HG03039 (cell line): ENCODE measurements at regions not wholly inside any gene's neighbourhood (a gene's known extent, or its start where the extent isn't known, plus 50 kb on each side); places are given as distances from the start of the nearest gene placed in this dataset.

Experiments
- ATAC-seq: cut with Tn5 transposase; IDR thresholded peaks from one replicate; pipeline ENCODE4 v1.9.1; 2021; ENCODE audit warnings: mild to moderate bottlenecking, moderate library complexity; ENCODE audit not compliant: unreplicated experiment

DNA sequence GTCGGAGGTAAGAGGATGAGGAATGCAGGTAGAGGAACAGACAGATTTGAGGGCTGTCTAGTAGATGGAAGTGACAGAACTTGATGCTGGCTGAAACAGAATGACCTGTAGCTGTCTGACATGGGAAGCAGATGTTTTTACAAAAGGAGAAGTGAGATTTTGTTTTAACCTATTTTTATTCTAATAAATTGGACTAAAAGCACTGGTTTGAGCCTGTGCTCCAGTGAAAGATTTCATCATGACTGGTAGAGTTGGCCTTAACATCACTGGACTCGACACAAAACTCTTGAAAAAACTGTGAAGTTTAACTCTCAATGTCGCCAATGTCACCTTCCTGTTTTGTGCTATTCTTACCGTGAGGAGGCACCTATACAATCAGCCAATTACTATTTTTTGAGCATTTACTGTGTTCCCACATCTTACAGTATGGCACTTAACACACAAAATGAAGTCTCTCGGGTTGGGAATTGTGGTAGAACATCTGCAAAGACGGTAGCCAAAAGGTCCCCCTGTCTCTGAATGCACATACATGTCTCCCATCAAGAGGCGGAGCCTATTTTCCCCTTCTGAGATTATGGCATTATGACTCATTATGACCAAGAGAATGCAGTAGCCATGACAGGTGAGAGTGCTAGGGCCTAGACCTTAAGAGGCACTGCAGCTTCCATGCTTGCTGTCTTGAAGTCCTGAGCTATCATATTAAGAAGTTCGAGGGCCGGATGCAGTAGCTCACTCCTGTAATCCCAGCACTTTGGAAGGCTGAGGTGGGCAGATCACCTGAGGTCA is 93.2 kb downstream of the FOXF2 start:
- ATAC-seq, result no peak

- no peak for ATAC-seq
Observed at GRCh38 chr6:1485678-1486077, 96.3 kb downstream of the FOXF2 start.

DNA sequence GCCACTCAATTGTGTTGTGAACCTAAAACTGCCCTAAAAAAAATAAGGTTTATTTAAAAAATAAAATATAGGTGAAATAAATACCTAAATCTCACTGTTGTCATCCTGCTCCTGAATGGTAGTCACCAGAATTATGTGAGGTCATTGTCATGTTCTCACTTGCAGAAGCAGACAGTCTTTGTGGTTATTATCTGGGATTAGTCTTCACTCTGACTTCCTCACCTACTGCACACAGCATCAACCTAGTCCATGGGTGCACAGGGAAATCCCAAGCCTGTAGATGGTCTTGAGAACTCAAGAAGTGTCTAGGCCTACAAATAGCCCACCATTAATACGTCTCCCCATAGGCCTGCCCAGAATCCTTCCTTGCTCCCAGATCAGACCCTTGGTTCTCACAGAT is 97.0 kb downstream of the FOXF2 start:
- no peak for ATAC-seq

- no peak for ATAC-seq
Observed at GRCh38 chr6:1487239-1487638, 97.9 kb downstream of the FOXF2 start.

DNA sequence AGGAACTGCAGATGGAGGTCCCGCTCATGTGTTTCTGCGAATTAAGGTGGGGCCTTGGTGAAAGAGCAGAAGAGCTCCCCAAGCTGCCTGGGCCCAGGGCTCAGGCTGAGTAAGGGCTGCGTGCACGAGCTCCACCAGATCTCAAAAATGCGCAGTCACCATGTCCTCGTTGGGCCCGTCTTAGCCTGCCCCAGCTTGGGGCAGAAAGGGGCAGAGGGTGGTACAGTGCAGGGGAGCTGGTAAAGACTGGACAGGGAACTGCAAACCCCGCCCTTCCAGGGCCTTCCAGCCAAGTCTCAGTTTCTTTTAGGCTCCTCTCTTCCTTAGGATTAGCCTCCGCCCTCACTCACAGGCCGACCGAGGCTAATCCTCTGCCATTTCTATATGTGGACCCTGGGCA is 101.6 kb downstream of the FOXF2 start:
- no peak for ATAC-seq

DNA sequence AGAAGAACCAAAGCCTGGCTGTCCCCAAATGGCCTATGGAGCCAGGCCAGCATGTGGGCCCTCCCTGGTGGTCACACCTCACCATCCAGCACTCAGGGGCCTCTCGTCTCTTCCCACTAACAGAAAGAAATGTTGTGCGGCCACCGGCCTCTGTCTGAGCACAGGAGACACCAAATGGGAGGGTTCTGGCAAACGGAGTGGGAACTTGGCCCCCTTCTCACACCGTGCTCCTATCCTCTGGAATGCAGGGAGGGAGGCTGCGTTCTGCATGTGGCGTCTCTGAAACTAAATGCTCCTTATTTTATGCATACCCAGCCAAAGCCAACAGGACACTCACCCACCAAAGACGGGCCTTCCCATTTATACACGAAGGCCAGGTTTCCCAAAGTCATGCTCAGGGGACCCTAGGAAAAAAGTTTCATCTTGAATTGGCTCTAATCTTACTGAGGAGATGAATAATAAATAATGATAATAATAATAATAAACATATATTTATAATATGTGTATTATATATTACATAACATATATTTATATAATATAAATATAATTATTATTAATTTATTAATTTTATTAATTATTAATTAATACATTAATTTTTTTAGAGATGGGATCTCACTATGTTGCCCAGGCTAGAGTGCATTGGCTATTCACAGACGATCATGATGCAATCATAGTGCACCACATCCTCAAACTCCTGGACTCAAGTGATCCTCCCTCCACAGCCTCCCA is 102.4 kb downstream of the FOXF2 start:
- ATAC-seq, result no peak

DNA sequence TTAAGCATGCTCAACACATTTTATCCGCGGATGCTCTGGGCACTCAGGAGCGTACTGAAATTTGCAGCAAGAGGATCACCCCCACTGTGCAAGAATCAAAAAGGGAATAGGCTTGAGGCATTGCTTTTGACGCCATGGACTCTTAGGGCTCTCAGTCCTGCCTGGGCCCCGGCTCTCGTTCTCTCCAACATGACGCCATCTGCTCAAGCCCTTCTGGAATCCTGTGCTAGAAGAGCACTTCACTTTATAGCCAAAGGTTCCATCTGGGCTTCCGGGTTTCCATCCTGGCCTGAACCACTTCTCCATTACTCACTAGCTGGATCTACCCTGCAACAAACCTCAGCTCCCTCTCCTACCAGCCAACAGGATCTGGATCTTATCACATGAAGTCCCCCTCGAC is 105.3 kb downstream of the FOXF2 start:
- ATAC-seq, result no peak

DNA sequence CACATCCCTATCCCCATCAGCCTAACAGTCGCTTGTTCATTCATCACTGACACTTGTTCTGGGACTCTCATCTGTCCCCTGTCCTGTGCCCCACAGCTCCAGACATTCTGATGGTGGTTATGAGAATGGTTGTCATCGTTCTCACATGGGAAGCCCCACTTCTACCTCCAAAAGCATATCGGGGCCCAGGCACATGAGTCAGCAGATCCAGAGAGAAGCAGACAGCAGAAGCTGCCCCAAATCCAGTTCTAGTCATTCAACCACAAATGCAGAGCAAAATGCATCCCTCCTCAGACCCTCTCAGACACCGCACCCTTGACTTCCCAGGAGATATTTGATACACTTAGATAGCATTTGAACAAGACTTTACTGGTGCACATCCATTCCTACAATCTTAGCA is 106.0 kb downstream of the FOXF2 start:
- ATAC-seq, result no peak

DNA sequence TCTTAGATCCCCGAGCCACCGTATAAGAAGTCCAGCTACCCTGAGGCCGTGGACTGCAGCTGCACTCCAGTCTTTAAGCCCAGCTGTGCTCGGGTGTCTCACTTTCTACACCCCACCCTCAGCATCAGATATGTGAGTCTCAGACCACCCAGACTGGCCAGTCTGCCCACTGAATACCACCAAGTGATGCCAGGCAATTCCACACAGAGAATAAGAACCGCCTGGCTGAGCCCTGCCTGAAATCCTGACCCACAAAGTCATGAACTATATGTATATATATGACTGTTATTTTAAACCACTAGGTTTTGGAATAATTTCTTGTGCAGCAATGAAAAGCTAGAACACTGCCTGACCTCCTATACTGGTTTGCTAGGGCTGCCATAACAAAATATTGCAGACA is 106.7 kb downstream of the FOXF2 start:
- ATAC-seq, result no peak

GRCh38 chr6:1496836-1497760 is 107.7 kb downstream of the FOXF2 start:
- no peak for ATAC-seq

- no peak for ATAC-seq
Observed at GRCh38 chr6:1497761-1498105, 108.4 kb downstream of the FOXF2 start.

DNA sequence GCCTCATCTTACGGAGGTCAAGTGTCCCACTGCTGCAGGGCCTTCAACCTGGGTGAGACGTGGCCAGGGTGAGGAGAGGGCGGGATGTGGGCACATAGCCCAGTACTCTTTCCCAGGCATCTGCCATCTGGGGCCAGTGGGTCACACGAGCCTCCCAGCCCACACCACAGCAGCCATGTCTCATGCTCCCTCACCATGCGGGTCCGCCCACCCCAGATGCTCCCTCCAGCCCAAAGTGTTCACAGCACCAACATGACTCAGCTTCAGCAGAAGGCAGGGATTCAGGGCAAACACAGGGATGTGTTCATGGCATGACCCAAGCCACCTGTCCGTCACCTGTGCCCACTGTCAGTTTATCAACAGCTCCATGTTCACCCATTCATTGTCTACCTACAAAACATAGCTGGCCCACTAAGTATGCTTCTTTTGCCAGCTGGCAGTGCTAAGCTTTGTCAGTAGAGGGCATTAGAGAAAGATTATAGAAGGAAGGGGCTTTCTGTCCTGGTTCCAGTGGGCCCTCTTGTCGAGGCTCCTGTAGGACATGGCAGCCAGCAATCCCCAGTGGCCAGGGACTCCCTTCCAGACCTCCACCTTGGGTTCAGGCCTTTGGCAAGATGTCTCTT is 109.2 kb downstream of the FOXF2 start:
- ATAC-seq, result no peak

DNA sequence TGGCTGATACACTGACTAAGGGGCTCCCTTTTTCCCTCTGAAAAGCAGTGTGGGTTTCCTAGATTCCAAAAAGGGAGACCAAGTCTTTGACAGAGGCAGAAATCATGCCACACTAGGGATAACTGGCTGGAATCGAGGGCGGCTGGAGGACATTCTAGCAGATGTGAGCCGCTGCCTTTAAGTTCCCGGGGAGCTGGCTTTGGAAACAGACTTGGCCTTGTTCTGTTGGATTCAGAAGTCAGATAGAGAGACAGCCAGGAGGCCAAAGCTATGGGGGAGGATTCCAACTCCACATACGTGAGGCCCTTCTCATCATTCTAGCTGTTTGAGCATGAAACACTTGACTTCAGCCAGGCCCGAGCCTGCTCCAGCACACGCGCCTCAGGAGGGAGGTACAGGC is 109.9 kb upstream of the FOXC1 start:
- no peak for ATAC-seq

DNA sequence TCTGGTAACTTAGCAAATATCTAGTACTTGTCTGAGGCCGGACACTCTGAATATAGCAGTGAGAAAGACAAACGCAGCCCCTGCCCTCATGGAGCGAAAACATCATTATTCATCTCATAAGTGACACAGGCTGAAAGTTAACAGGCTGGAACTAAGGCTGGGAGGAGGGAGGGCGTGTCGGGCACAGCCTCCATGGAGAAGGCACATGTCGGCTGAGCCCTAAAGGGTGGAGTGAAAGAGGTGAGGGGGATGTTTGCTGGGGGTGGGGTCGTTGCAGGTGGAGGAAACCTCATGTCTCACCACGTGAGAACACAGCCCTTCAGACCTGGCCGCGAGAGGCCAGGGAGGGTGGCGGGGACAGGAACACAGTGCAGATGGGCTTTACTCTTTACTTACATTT is 108.8 kb upstream of the FOXC1 start:
- no peak for ATAC-seq

- ATAC-seq, result no peak
Observed at GRCh38 chr6:1502041-1502440, 107.7 kb upstream of the FOXC1 start.

DNA sequence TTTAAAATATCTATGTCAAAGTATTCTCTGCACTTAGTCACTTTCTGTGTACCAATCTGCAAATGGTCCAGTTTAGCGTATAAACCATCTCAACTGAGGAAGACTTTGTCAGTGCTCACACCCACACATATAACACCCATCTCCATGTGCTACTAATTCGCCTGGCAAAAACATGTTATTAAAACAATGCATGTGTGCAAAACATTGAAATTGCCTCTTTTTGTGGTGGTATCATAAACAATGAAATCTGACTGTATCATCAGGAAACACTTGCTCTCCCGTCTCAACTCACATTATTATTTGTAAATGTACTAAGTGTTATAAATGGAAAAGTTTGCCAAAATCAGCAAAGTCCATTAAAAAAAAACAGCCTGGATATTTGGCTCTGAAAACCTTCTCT is 105.9 kb upstream of the FOXC1 start:
- ATAC-seq, result no peak

GRCh38 chr6:1504465-1504864 is 105.2 kb upstream of the FOXC1 start:
- no peak for ATAC-seq

DNA sequence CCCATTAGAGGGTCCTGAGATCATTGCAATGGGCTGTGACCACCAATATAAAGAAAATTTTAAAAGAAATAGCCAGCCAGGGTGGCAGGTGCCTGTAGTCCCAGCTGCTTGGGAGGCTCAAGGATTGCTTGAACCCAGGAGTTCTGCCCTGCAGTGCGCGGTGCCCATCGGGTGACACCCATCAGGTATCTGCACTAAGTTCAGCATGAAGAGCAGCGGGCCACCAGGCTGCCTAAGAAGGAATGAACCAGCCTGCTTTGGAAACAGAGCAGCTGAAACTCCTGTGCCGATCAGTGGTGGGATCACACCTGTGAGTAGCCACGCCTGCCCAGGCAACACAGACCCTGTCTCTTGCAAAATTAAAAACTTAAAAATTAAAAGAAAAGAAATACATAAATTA is 102.5 kb upstream of the FOXC1 start:
- no peak for ATAC-seq

DNA sequence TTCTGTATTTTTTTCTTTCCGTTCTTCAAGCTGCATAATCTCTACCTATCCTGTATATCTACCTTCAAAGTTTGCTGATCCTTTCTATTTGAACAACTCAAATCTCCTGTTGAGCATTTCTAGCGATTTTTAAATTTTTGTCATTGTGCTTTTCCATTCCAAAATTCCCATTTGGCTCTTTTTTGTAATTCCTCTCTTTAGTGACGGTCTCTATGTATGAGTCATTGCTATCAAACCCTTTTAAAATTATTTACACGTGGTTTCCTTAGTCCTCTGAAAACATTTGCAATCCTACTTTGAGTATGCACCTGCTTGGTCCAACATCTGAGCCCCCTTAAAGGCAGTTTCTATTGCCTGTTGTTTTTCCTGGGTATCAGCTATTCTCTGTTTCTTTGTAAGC is 100.5 kb upstream of the FOXC1 start:
- ATAC-seq, result no peak

GRCh38 chr6:1510239-1510638 is 99.5 kb upstream of the FOXC1 start:
- ATAC-seq, result no peak

- no peak for ATAC-seq
Observed at GRCh38 chr6:1513215-1513780, 96.4 kb upstream of the FOXC1 start.
